Smooth muscle cell (in vitro differentiated cells): ENCODE measurements at regions not wholly inside any gene's neighbourhood (a gene's known extent, or its start where the extent isn't known, plus 50 kb on each side); places are given as distances from the start of the nearest gene placed in this dataset.

ENCODE experiments used
- DNase-seq: peaks from one replicate; lab custom pipeline; 2025; ENCODE audit not compliant: unreplicated experiment; lab: John Stamatoyannopoulos, UW
- H2AFZ ChIP-seq: fragments of 200-600 bp; sonication (generic); 2 replicates; pipeline ENCODE4 v1.6.0; 2016; ENCODE audit warnings: antibody characterized with exemption, low read depth, mild to moderate bottlenecking
- H3F3A ChIP-seq: fragments of 200-600 bp; sonication (generic); 2 replicates; pipeline ENCODE4 v1.6.0; 2017; ENCODE audit warnings: antibody characterized with exemption, low read depth
- H3K27ac ChIP-seq: fragments of 200-600 bp; sonication (generic); 2 replicates; pipeline ENCODE4 v1.5.1; 2016; ENCODE audit warnings: low read depth, mild to moderate bottlenecking
- H3K27me3 ChIP-seq: fragments of 200-600 bp; sonication (generic); 2 replicates; pipeline ENCODE4 v1.6.1; 2016; ENCODE audit warnings: low read depth, mild to moderate bottlenecking
- H3K36me3 ChIP-seq: fragments of 200-600 bp; sonication (generic); 2 replicates; pipeline ENCODE4 v1.5.1; 2016; ENCODE audit warnings: low read depth
- H3K4me1 ChIP-seq: fragments of 200-600 bp; sonication (generic); 2 replicates; pipeline ENCODE4 v1.5.1; 2016; ENCODE audit warnings: low read depth
- H3K4me2 ChIP-seq: fragments of 200-600 bp; sonication (generic); 2 replicates; pipeline ENCODE4 v1.6.0; 2016; ENCODE audit warnings: mild to moderate bottlenecking
- H3K4me3 ChIP-seq: fragments of 200-600 bp; sonication (generic); 2 replicates; pipeline ENCODE4 v1.5.1; 2016; ENCODE audit warnings: mild to moderate bottlenecking
- H3K79me2 ChIP-seq: fragments of 200-600 bp; sonication (generic); 2 replicates; pipeline ENCODE4 v1.6.0; 2016; ENCODE audit warnings: low read depth, mild to moderate bottlenecking
- H3K9ac ChIP-seq: fragments of 200-600 bp; sonication (generic); 2 replicates; pipeline ENCODE4 v1.6.0; 2016; ENCODE audit warnings: low read depth
- H3K9me3 ChIP-seq: fragments of 200-600 bp; sonication (generic); replicated peaks from 2 replicates; pipeline ENCODE4 v1.5.1; 2016; ENCODE audit warnings: low read depth
- H4K20me1 ChIP-seq: fragments of 200-600 bp; sonication (generic); 2 replicates; pipeline ENCODE4 v1.6.0; 2016; ENCODE audit warnings: low read depth
- WGBS: methylation state at CpG from one replicate; pipeline ENCODE4 v1.1.7; 2016; ENCODE audit warnings: low lambda C conversion rate; 5-methylcytosine and 5-hydroxymethylcytosine counted together
- TF ChIP-seq, protein P1 (sequence below): fragments of 200-600 bp; sonication (generic); IDR thresholded peaks from 2 replicates; pipeline ENCODE4 v1.5.1; 2017; ENCODE audit warnings: borderline replicate concordance, mild to moderate bottlenecking, antibody characterized with exemption; ENCODE audit not compliant: insufficient read depth, poor library complexity, severe bottlenecking

DNA sequence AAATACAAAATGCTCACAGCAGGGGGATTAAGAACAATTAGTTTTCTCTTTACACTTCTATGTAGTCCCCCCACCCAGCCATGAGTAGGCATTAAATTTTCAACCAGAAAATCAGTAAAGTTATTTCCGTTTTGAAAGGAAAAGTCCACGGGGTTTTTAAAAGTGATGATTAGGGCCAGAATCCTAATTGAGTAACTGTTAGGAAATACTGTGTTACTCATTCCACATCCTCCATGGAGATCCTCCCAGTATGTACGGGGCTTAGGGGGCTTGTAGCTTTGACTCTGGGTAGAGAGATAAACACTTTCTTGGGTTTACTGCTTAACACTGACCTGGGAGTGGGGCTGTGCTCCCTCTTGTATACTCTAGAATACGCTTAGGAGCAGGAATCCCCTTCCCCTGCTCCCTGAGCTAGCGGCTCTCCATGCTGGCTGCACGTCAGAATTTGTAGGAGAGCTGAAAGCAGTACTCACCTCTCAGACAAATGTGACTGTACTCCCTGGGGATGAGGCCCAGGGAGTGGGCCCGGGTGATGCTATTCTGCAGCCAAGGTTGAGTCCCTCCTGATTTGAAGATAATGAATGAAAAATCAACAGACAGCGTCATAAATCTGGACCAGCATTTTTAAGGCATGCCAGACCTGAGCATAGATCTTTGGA lies 100.5 kb downstream of the SLC4A3 start:
- WGBS = 37% methylated on average over 8 of the region's 8 CpGs
- Histone ChIP-seq H3K27me3 (no peaks in the 10 kb centered on the region), H3K79me2 (no peaks in the 10 kb centered on the region), H3K9ac (no peak overlapping the region), H3K4me2 (peak overlapping the region; percentile 64), H2AFZ (no peak overlapping the region), H3K4me1 (peaks cover 11% of the 10 kb centered on the region), H3F3A (peaks cover 18% of the 10 kb centered on the region), H3K27ac (peak overlapping the region; percentile 27), H3K9me3 (no peaks in the 10 kb centered on the region), H3K4me3 (no peak overlapping the region), H3K36me3 (no peaks in the 10 kb centered on the region), H4K20me1 (no peaks in the 10 kb centered on the region)
- TF ChIP-seq, protein P1, sequence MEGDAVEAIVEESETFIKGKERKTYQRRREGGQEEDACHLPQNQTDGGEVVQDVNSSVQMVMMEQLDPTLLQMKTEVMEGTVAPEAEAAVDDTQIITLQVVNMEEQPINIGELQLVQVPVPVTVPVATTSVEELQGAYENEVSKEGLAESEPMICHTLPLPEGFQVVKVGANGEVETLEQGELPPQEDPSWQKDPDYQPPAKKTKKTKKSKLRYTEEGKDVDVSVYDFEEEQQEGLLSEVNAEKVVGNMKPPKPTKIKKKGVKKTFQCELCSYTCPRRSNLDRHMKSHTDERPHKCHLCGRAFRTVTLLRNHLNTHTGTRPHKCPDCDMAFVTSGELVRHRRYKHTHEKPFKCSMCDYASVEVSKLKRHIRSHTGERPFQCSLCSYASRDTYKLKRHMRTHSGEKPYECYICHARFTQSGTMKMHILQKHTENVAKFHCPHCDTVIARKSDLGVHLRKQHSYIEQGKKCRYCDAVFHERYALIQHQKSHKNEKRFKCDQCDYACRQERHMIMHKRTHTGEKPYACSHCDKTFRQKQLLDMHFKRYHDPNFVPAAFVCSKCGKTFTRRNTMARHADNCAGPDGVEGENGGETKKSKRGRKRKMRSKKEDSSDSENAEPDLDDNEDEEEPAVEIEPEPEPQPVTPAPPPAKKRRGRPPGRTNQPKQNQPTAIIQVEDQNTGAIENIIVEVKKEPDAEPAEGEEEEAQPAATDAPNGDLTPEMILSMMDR = no peak
- DNase-seq = no peak

DNA sequence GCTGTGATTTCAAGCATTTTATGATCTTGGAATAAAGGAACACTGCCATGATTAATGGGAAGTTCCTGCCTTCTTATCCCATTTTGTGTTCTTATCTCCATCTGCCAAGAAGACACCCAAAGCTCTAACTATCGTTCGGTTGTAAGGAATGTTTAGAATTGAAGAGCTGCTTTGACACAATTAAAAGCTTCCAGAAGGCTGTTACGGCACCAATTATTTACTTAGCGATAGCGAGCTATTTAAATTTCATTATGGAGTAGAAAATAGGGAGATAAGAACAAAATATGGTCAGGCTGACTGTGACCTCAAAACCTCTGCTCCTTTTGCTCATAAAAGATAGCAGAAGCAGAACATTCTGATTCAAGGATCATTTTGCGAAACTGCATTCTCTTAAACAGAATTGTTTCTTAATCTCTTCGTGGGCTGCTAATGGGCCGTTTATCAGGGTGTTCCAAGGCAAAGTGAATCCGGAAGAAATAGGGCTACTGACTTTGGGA lies 101.6 kb downstream of the SLC4A3 start:
- H3K9ac ChIP-seq = no peak overlapping the region
- H3K4me2 ChIP-seq = peak overlapping the region; percentile 64
- H3K4me3 ChIP-seq = peak overlapping the region; percentile 8
- H3K27ac ChIP-seq = no peak overlapping the region
- no peaks in the 10 kb centered on the region for H3K27me3 ChIP-seq
- no peaks in the 10 kb centered on the region for H3K79me2 ChIP-seq
- WGBS = 8% methylated on average over 9 of the region's 9 CpGs
- no peak for DNase-seq
- H3K36me3 ChIP-seq = no peaks in the 10 kb centered on the region
- H3K9me3 ChIP-seq = no peaks in the 10 kb centered on the region
- peaks cover 14% of the 10 kb centered on the region for H3K4me1 ChIP-seq
- TF ChIP-seq, protein P1 = no peak
- peaks cover 18% of the 10 kb centered on the region for H3F3A ChIP-seq
- no peaks in the 10 kb centered on the region for H4K20me1 ChIP-seq
- H2AFZ ChIP-seq = peak overlapping the region; percentile 9

DNA sequence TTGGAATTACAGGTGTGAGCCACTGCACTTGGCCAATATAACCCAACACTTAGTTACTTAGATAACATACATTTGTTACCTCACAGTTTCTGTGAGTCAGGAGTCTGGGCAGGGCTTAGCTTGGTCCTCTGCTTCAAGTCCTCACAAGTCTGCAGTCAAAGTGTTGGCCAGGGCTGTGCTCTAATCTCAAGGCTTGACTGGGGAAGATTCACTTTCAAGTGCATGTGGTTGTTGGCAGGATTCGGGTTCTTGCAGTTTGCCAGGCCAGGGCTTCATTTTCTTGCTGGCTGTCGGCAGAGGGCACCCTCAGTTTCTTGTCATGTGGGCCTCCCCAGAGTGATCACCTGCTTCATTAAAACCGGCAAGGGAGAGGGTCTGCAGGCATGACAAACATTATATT lies 103.7 kb downstream of the SLC4A3 start:
- Histone ChIP-seq H4K20me1 (no peaks in the 10 kb centered on the region), H3K4me3 (no peak overlapping the region), H3K9me3 (no peaks in the 10 kb centered on the region), H3K27me3 (peaks cover 6% of the 10 kb centered on the region), H2AFZ (no peak overlapping the region), H3K36me3 (no peaks in the 10 kb centered on the region), H3K79me2 (no peaks in the 10 kb centered on the region), H3K9ac (no peak overlapping the region), H3F3A (peaks cover 18% of the 10 kb centered on the region), H3K4me1 (peaks cover 14% of the 10 kb centered on the region), H3K27ac (no peak overlapping the region), H3K4me2 (no peak overlapping the region)
- DNase-seq = no peak
- TF ChIP-seq, protein P1 = no peak
- 96% methylated on average over 3 of the region's 3 CpGs for WGBS

DNA sequence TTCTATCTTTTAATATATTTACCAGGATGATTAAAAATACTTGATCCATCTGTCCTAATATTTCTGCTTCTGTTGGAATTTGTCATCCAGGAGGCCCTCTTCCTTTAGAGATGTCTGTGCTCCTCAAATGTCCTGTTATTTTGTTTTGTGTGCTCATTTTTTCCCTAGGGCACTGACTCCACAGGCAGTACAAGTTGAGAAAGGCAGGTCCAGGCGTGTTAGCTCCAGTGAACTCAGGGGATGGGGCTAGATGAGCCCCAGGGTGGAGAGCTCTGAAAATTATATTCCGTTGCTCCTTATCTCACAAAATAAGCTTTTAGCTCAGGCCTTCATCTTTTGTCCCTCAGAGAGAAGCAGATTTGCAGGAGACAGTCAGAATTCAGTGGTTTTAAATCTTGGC lies 105.7 kb downstream of the SLC4A3 start:
- no peaks in the 10 kb centered on the region for H3K36me3 ChIP-seq
- no peaks in the 10 kb centered on the region for H3K79me2 ChIP-seq
- H3K4me1 ChIP-seq = peaks cover 12% of the 10 kb centered on the region
- DNase-seq = no peak
- 56% methylated on average over 2 of the region's 2 CpGs for WGBS
- no peaks in the 10 kb centered on the region for H3K9me3 ChIP-seq
- H2AFZ ChIP-seq = peak overlapping the region; percentile 35
- no peak overlapping the region for H3K4me3 ChIP-seq
- no peaks in the 10 kb centered on the region for H4K20me1 ChIP-seq
- H3K9ac ChIP-seq = no peak overlapping the region
- TF ChIP-seq, protein P1 = no peak
- H3K27ac ChIP-seq = no peak overlapping the region
- peaks cover 6% of the 10 kb centered on the region for H3K27me3 ChIP-seq
- no peak overlapping the region for H3K4me2 ChIP-seq
- H3F3A ChIP-seq = peaks cover 16% of the 10 kb centered on the region
